HUES64 (cell line): ENCODE measurements at regions not wholly inside any gene's neighbourhood (a gene's known extent, or its start where the extent isn't known, plus 50 kb on each side); places are given as distances from the start of the nearest gene placed in this dataset.

ENCODE experiments used
- H3K27ac ChIP-seq: 2 replicates; pipeline ENCODE4 v1.7.0; 2013; ENCODE audit warnings: low read depth, low read length, inconsistent platforms
- H3K27me3 ChIP-seq: 2 replicates; pipeline ENCODE4 v1.6.1; 2013; ENCODE audit warnings: mild to moderate bottlenecking, low read length; ENCODE audit not compliant: insufficient read depth
- H3K36me3 ChIP-seq: 2 replicates; pipeline ENCODE4 v1.6.1; 2013; ENCODE audit warnings: mild to moderate bottlenecking, low read length; ENCODE audit not compliant: insufficient read depth
- H3K4me1 ChIP-seq: 2 replicates; pipeline ENCODE4 v1.6.1; 2013; ENCODE audit warnings: mild to moderate bottlenecking, low read length, moderate library complexity; ENCODE audit not compliant: insufficient read depth
- H3K4me3 ChIP-seq: 2 replicates; pipeline ENCODE4 v1.5.1; 2013; ENCODE audit warnings: mild to moderate bottlenecking, low read length, moderate library complexity
- H3K9ac ChIP-seq: 2 replicates; pipeline ENCODE4 v1.6.1; 2013; ENCODE audit warnings: mild to moderate bottlenecking, low read depth, low read length
- H3K9me3 ChIP-seq: 2 replicates; pipeline ENCODE4 v1.6.1; 2013; ENCODE audit warnings: low read depth, low read length; ENCODE audit not compliant: insufficient read depth
- WGBS: fragments of 150-250, 120-280 bp; methylation state at CpG from one replicate; pipeline ENCODE4 v1.1.7; 2013; ENCODE audit warnings: missing lambda C conversion rate; 5-methylcytosine and 5-hydroxymethylcytosine counted together

DNA sequence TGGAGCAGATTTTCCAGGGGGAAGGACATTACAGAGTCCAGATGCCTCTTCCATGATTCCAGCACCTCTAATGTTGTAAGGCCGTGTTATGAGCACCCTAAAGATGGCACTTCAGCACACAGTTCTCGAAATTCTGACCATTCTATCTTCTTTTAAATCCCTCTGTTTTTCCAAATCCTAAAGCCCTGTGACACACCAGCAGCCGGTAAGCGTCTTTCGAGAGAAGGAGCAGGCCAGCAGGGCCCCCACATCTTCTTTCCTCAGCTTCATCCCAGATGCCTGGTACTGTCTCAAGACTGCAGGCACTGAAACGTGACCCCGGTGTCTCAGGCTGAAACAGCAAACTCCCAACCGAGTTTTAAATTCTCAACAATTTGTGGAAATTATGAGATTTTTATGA is 211.6 kb upstream of the FOXQ1 start:
- no peak overlapping the region for H3K4me3 ChIP-seq

DNA sequence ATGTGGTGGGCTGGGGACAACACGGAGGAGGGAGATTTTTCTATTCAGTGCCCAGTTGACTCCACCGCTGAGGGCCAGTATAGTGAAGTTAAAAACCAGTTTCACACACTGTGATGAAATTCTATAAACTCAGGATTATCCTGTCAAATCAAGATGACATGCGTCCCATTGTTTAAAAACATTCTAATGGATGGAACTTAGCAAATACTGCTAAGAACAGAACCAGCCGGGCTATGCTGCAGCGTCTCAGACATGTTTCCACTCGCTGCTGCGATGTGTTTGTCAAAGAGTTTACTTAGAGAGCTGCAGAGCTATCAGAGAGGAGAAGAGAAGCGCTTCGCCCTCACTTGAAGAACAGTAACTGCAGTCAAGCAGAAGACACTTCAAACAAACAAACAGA is 212.6 kb upstream of the FOXQ1 start:
- Histone ChIP-seq H3K4me1 (peaks cover 7% of the 10 kb centered on the region), H3K27me3 (peaks cover 70% of the 10 kb centered on the region), H3K9me3 (no peaks in the 10 kb centered on the region), H3K4me3 (no peak overlapping the region), H3K36me3 (no peaks in the 10 kb centered on the region), H3K27ac (no peak overlapping the region), H3K9ac (no peak overlapping the region)
- WGBS: 89% methylated on average over 9 of the region's 9 CpGs

More for the DNA sequence above, 211.6 kb upstream of the FOXQ1 start:
- H3K9ac ChIP-seq: no peak overlapping the region
- peaks cover 17% of the 10 kb centered on the region for H3K4me1 ChIP-seq
- 92% methylated on average over 8 of the region's 8 CpGs for WGBS
- H3K27me3 ChIP-seq: peaks cover 80% of the 10 kb centered on the region
- no peaks in the 10 kb centered on the region for H3K9me3 ChIP-seq
- H3K36me3 ChIP-seq: no peaks in the 10 kb centered on the region
- H3K27ac ChIP-seq: no peak overlapping the region

DNA sequence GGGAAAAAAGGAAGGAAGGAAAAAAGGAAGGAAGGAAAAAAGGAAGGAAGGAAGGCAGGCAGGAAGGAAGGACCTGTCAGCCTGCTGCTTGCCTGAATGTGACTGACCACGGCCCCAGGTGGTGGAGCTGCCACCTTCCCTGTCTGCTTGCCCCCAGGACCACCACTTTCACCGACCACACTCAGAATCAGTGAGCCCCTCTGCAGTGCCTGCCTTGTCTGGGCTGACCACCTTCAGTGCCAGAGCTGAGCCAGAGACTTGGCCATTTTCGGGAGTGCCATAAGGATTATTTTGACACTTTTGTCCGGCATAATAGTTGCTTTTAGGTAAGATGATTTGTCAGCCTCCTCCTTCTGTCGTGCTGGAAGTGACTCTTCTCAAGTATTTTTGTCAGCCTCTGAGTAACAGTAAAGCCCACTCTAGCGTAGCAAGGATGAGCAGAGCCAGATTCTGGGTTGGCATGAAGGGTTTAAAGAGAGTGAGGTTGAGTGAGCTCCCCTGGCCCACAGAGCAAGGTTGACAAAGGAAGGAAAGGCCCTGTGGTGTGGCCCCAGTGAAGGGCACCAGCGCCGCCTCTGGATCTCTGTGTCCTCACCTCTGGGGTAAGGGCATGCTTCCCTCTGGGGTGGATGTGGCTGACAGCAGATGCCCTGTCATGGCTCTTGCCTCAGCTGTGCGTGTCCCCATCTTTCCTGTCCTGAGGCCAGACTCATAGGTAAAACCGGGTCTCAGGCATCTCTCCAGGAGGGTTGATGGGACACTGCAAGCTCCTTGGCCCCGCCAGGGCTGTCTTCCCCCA is 214.7 kb upstream of the FOXQ1 start:
- Histone ChIP-seq H3K27me3 (peaks cover 49% of the 10 kb centered on the region), H3K9ac (no peak overlapping the region), H3K4me3 (no peak overlapping the region), H3K9me3 (no peaks in the 10 kb centered on the region), H3K4me1 (no peaks in the 10 kb centered on the region), H3K36me3 (no peaks in the 10 kb centered on the region), H3K27ac (no peak overlapping the region)
- 94% methylated on average over 11 of the region's 11 CpGs for WGBS

DNA sequence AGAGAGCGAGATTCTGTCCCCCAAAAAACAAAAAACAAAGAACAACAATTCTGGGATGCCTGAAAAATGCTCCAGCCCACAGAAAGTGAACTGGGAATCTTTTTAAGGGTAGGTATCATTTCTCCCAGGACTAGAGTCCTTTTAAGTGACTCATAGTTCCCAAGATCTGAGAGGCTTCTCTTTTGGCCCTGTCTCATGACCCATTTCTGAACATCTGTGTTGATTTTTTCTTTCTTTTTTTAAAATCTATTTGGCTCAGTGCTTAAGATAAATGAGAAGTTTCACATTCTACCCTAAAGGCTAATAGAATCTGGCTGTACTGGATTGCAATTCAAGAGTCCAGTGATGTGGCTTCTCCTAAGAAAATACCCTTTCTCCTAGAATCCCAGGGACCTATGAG is 217.6 kb upstream of the FOXQ1 start:
- Histone ChIP-seq H3K9me3 (no peaks in the 10 kb centered on the region), H3K4me3 (no peak overlapping the region), H3K4me1 (no peaks in the 10 kb centered on the region), H3K27ac (no peak overlapping the region), H3K36me3 (no peaks in the 10 kb centered on the region), H3K9ac (no peak overlapping the region), H3K27me3 (peaks cover 20% of the 10 kb centered on the region)
- 100% methylated on average over 1 of the region's 1 CpG for WGBS

DNA sequence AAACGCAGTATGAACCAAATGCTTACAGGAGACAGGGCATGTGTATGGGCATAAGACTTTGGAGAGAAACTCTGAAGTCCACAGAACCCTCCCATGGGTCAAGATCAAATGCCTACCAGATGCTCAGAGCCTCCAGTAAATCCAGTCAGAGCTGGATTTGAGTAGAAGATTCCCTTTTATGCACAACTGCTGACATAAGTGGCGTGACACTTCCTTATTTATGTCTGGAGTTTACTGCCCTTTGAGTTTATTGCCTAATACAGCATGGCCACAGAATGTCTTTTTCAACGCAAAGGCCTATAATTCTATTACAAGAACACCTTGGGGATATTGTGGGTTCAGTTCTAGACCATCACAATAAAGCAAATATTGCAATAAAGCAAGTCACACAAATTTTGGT is 220.0 kb upstream of the FOXQ1 start:
- no peak overlapping the region for H3K4me3 ChIP-seq
- no peak overlapping the region for H3K9ac ChIP-seq
- no peaks in the 10 kb centered on the region for H3K4me1 ChIP-seq
- 95% methylated on average over 2 of the region's 3 CpGs for WGBS
- no peak overlapping the region for H3K27ac ChIP-seq
- peaks cover 5% of the 10 kb centered on the region; the same call in 1 of the 2 replicates for H3K27me3 ChIP-seq
- H3K36me3 ChIP-seq: no peaks in the 10 kb centered on the region
- no peaks in the 10 kb centered on the region for H3K9me3 ChIP-seq

DNA sequence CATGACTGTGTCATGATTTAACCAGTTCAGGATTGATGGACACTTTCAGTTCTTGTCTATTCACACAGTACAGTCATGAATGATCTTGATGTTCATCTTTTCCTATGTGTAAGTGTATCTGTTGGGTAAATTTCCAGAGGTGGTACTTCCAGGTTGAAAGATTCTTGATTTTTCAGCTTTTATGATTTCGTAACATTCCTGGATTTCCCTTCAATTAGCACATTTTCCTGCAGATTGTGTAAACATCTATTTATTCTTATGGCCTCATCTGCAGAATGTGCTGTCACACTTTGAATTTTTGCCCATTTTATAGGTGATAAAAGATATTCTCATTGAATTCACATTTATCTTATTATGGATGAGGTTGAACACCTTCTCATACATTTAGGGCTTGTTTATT is 222.0 kb upstream of the FOXQ1 start:
- Histone ChIP-seq H3K4me1 (no peaks in the 10 kb centered on the region), H3K4me3 (no peak overlapping the region), H3K9me3 (no peaks in the 10 kb centered on the region), H3K36me3 (no peaks in the 10 kb centered on the region), H3K9ac (no peak overlapping the region), H3K27me3 (no peaks in the 10 kb centered on the region), H3K27ac (no peak overlapping the region)
- 88% methylated on average over 1 of the region's 1 CpG for WGBS

DNA sequence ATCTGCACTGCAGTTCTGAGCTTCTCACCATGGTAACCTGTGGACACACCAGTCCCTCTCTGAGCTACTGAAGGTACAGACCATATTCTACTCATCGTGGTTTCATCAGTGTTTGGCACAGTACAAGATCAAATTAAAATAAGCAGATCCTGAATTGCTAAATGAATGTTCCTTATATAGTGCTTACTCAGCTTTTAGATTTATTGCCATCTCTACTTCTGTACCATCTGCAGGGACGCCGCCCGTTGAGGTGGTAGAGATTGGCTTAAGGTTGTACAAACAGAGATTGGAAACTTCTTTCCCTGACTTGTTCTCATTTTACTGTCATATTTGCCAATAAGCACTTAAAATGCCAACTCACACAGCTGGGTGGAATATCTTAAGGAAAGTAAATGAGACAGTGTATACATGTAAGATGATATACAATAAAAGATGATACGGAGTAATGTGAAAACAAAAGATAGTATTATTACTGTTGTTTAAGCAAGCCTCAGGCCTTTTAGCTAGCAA is 223.4 kb upstream of the FOXQ1 start:
- H3K4me1 ChIP-seq: no peaks in the 10 kb centered on the region
- H3K36me3 ChIP-seq: no peaks in the 10 kb centered on the region
- H3K27me3 ChIP-seq: no peaks in the 10 kb centered on the region
- WGBS: 99% methylated on average over 5 of the region's 5 CpGs
- H3K27ac ChIP-seq: no peak overlapping the region
- H3K4me3 ChIP-seq: no peak overlapping the region
- H3K9ac ChIP-seq: no peak overlapping the region
- H3K9me3 ChIP-seq: no peaks in the 10 kb centered on the region

DNA sequence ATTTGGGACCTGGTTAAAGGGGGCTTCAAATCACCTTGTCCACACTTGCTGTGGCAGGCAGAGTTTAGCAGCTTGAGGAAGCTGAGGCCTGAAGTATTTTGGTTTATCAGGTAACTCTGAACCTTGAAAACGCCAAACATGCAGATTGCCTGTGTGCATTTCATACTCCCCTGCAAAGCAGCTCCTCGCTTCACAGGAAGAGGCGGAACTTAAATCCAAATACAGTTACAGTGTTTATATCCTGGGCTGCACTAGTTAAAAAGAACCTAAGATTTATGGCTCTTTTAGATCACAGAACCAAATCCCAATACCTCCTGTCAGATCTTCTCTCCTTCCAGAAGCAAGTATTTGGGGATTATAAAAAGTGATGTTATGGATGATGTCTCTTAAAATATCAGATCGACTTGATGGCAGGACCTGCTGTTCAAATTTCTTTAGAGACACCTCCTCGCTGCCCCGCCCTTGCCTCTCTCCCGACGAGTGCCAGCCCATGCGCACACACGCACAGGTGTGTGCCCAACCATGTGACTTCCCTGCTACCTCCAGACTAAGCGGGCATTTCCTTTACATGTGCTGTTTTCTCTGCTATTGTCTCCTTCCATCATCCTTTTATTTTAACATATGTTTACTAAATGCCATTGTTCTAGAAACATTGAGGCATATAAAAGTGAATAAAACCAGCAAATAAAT is 224.6 kb upstream of the FOXQ1 start:
- Histone ChIP-seq H3K27me3 (no peaks in the 10 kb centered on the region), H3K9me3 (no peaks in the 10 kb centered on the region), H3K9ac (no peak overlapping the region), H3K27ac (no peak overlapping the region), H3K36me3 (no peaks in the 10 kb centered on the region), H3K4me1 (no peaks in the 10 kb centered on the region), H3K4me3 (no peak overlapping the region)
- 93% methylated on average over 11 of the region's 11 CpGs for WGBS

DNA sequence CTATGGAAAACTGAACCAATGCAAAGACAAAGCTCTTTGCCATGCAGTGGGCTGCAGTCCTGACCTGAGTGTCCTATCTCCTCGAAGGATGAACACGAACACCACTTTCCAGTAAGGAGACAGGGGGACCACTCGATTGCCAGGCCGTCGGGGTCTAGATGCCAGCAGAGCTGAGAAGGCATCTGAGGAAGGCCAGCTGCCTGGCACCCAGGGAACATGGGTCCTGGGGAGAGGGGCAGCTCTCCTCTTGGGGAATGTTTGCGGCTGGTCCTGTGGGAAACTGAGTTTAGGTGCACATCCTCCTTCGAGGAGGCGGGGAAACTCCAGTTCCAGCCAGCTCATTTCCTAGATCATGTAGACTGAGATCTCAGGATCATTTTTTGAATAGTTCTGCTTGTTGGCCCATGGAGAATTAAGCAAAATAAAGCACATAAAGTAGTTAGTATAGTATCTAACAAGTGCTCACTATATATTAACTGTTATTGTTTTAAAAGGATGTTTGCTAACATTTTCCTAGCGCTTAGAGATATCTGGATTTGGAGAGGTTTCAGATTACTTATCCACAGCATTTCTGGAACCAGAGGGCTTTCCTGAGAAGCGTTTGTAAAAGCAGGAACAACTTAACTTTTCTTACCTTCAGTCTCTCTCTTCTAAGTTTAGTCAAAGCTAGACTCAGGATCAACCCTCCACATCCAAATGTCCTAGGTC is 225.3 kb upstream of the FOXQ1 start:
- no peaks in the 10 kb centered on the region for H3K36me3 ChIP-seq
- WGBS: 89% methylated on average over 10 of the region's 10 CpGs
- no peaks in the 10 kb centered on the region for H3K4me1 ChIP-seq
- no peak overlapping the region for H3K27ac ChIP-seq
- no peak overlapping the region for H3K4me3 ChIP-seq
- no peaks in the 10 kb centered on the region for H3K27me3 ChIP-seq
- no peak overlapping the region for H3K9ac ChIP-seq
- no peaks in the 10 kb centered on the region for H3K9me3 ChIP-seq

DNA sequence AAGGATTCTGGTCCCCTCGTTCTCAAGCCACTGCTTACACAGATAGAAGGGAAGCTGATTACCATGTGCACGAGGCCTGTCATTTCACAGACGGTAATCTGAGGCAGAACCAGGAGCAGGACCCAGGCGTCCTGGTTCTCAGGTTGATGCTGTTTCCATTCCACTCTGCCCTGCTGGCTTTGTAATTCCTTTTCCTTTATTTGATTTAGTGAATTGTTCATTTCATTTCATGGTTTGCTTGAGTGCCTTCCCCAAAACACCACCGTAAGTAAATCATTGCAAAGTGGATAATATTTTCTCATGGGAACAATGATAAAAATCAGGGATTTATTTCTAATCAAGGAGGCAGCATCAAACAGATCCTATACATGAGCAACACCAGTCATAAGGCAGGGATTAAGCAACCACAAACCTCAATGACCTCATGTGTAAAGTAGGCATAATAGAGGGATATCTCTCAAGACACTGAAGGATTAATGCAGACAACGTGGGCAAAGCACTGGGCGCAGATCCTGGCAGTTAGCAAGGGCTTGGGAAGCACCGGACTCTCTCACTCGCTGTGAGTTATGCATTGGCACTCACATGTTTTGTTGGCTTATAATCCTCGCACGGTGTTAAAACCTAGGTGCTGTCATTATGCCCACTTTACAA is 229.5 kb upstream of the FOXQ1 start:
- Histone ChIP-seq H3K4me3 (no peak overlapping the region), H3K36me3 (no peaks in the 10 kb centered on the region), H3K4me1 (no peaks in the 10 kb centered on the region), H3K9ac (no peak overlapping the region), H3K9me3 (no peaks in the 10 kb centered on the region), H3K27ac (no peak overlapping the region), H3K27me3 (no peaks in the 10 kb centered on the region)
- WGBS: 92% methylated on average over 10 of the region's 11 CpGs
